Hematopoietic multipotent progenitor cell treated with erythropoietin and hydrocortisone succinate and interleukin-3 and kit ligand, for 15 days (in vitro differentiated cells): ENCODE measurements at regions not wholly inside any gene's neighbourhood (a gene's known extent, or its start where the extent isn't known, plus 50 kb on each side); places are given as distances from the start of the nearest gene placed in this dataset.
"Not testable (repeated sequence)": the region's sequence is repeated elsewhere in the genome, so short reads cannot be mapped to it uniquely, and the experiment has no call there.

Source experiments
- DNase-seq: peaks from one replicate; pipeline ENCODE4 v3.0.0-alpha.2; 2015; ENCODE audit warnings: low spot score

- no peak for DNase-seq
Observed at GRCh38 chr4:146073517-146073916, 102.0 kb upstream of the LSM6 start.

GRCh38 chr4:146072376-146072775, 103.1 kb upstream of the LSM6 start:
- DNase-seq: no peak

- DNase-seq: no peak
Observed at GRCh38 chr4:146071390-146071789, 104.1 kb upstream of the LSM6 start.

GRCh38 chr4:146063143-146063542, 112.4 kb upstream of the LSM6 start:
- no peak for DNase-seq

GRCh38 chr4:146062340-146062739, 113.2 kb upstream of the LSM6 start:
- DNase-seq: no peak

- DNase-seq: no peak
Observed at GRCh38 chr4:146061610-146062334, 113.7 kb upstream of the LSM6 start.

- DNase-seq: no peak
Observed at GRCh38 chr4:146059865-146060264, 115.7 kb upstream of the LSM6 start.

- DNase-seq: no peak
Observed at GRCh38 chr4:146059151-146059550, 116.4 kb upstream of the LSM6 start.

- no peak for DNase-seq
Observed at GRCh38 chr4:146058531-146058930, 117.0 kb upstream of the LSM6 start.

- DNase-seq: no peak
Observed at GRCh38 chr4:146054676-146055075, 116.1 kb upstream of the ZNF827 start.

GRCh38 chr4:146053891-146054290, 115.3 kb upstream of the ZNF827 start:
- DNase-seq: no peak

GRCh38 chr4:146051728-146052391, 113.2 kb upstream of the ZNF827 start:
- no peak for DNase-seq

- DNase-seq: no peak
Observed at GRCh38 chr4:146051223-146051622, 112.6 kb upstream of the ZNF827 start.

GRCh38 chr4:146049802-146050201, 111.2 kb upstream of the ZNF827 start:
- DNase-seq: no peak

- DNase-seq: not testable (repeated sequence)
Observed at GRCh38 chr4:146047768-146048167, 109.1 kb upstream of the ZNF827 start.

- no peak for DNase-seq
Observed at GRCh38 chr4:146041139-146042004, 102.7 kb upstream of the ZNF827 start.

GRCh38 chr4:146040623-146041022, 102.0 kb upstream of the ZNF827 start:
- no peak for DNase-seq

GRCh38 chr4:146033149-146033548, 94.5 kb upstream of the ZNF827 start:
- no peak for DNase-seq

- DNase-seq: no peak
Observed at GRCh38 chr4:146032234-146032860, 93.7 kb upstream of the ZNF827 start.

- no peak for DNase-seq
Observed at GRCh38 chr4:146029939-146030710, 91.5 kb upstream of the ZNF827 start.

- no peak for DNase-seq
Observed at GRCh38 chr4:146029147-146029546, 90.5 kb upstream of the ZNF827 start.

- DNase-seq: no peak
Observed at GRCh38 chr4:146027761-146028160, 89.1 kb upstream of the ZNF827 start.
